ENCODE measurements at regions not wholly inside any gene's neighbourhood (a gene's known extent, or its start where the extent isn't known, plus 50 kb on each side); places are given as distances from the start of the nearest gene placed in this dataset.

DNA sequence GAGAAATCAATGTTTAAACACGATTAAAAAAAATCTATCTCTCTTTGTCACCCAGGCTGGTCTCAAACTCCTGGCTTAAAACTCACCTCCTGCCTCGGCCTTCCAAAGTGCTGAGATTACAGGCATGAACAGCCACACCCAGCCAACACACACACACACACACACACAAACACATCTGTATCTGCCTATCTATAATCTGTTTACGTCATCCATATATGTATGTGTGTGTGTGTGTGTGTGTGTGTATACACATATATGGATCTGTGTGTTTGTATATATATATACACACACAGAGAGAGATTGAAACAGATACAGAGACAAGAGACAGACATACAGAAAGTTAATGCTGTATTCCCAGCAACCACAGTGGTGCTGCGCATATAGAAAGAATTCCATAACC, 497.1 kb downstream of the DSC3 start:
- intact Hi-C loops (cut with micrococcal nuclease) = no loop called here

DNA sequence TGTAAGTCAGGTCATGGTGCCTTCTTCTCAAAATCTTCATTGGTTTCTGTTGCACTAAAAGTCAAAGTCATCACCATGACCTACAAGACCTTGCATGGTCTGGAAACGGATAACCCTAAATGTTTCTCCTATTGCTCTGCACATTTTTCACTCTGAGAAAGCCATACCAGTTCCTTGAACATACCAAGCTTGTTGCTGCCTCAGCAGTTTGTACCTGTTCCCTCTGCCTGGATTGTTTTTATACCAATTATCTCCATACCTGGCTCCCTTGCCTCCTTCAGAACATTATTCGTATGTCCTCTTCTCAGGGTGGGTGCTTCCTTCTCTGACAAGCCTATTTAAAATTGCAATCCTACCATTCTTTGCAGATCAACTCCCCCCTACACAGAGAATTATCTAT, 498.4 kb downstream of the DSC3 start:
- intact Hi-C loops (cut with micrococcal nuclease) = no loop called here

DNA sequence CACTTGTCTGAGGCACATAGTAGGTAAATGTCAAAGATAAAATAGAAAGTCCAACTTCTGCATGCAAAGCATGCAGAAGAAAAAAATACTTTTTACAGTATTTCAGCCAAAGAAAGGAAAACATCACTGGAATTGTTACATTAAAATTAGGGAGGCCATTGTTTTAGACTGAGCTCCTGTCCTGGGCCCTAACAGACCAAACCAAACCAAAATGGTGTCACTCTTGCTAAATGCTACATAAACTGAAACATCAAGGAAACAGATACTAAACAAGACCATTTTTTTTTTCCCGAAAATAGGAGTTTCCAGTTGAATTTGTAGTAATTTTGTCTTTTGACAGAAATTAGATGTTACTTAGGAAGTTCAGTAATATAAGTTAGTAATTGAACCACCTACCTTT, 508.8 kb downstream of the DSC3 start:
- intact Hi-C loops (cut with micrococcal nuclease) = no loop called here

DNA sequence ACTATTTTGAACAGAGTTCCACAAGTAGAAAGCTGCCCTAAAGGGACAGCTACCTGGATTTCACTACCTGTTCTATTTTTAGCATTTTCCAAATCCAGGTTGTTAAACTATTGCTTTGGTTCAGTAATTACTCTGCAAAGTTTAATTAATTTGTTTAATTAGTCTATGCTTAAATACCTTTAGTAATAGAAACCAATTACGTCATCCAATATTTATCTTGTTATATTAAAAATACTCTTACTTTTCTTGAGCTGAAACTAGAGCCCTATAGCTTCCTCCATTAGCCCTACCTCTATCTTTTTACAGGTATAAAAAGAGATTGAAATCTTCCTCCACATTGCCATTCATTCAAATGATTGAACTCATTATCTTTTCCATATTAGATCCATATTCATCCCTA, 514.6 kb downstream of the DSC3 start:
- intact Hi-C loops (cut with micrococcal nuclease) = no loop called here

DNA sequence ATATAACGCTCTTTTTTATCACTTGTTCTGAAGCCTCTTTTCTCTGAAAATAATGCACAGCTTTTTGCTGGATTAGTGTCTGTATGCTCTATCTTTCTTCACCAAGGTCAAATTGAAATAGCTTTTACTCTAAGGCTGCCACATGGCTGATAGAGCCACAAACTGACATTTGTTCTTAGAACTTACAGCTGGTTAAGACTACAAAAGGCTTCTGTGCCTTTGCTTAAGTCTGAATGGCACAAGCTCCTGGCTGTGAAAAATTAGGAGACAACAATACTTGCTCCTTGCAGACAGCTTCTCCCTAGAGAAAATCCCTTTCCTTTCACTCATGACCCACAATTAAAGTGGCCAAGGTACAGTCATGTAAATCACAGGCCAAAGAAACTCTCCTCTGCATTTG, 515.3 kb downstream of the DSC3 start:
- intact Hi-C loops (cut with micrococcal nuclease) = no loop called here

DNA sequence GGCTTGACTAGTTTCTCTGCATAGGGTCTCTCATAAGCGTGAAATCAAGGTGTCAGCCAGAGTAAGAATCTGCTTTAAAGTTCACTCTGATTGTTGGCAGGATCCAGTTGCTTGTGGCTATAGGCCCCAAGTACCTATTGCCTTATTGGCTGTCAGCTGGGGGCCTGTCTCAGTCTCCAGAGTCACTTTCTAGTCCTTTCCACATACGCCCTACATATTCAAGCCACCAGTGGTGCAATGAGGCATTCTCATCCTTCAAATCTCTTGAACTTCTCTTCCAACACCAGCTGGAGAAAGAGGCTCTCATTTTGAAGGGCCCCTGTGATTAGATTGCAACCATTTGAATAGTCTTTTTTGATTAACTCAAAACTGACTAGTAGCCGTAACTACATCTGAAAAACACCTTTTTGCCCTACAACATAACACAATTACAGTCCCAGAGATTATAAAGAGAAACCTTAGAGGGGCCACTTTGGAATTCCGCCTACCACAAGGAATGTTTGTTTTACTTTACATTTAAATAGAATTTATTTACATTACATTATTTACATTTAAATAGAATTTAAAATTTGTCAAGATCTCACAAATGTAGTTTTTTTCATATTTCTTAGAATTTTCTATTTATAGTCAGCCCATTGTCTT, 520.1 kb downstream of the DSC3 start:
- intact Hi-C loops (cut with micrococcal nuclease) = no loop called here

DNA sequence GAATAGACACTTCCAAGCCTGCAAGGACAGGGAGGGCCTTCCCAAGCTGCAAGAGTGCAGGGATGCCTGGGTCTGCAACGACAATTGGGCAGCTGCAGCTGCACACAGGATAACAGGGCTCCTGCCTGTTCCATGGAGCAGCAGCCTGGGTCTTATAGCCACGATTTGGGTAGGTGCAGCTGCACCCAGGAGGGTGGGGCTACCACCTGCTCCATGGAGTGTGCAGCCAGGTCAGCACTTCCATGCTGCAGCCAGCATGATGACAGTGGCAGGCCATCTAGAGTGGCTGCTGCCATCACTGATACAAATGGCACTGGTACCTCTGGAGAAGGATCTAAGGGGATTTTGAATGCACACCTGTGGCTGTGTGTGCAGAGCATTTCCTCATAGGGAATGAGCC, 528.5 kb downstream of the DSC3 start:
- intact Hi-C loops (cut with micrococcal nuclease) = no loop called here

DNA sequence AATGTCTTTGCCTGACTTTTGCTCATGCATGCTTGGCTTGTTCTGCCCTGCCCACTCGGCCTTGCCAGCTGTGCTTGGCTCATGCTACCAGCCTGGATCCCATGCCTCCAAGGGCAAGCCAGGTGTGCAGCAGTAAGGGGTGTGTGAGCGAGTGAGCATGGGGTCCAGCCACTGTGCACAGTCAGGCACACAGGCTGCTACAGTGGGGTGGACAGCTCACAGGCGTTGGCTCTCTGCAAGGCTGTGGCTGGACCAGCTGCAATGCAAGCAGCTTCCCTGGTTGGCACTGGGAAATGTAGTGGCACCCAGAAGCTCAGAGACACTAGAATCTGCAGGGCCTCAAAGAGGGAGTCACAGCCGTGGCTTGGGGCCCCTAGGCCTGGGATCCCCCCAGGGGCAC, 529.7 kb downstream of the DSC3 start:
- intact Hi-C loops (cut with micrococcal nuclease) = no loop called here

DNA sequence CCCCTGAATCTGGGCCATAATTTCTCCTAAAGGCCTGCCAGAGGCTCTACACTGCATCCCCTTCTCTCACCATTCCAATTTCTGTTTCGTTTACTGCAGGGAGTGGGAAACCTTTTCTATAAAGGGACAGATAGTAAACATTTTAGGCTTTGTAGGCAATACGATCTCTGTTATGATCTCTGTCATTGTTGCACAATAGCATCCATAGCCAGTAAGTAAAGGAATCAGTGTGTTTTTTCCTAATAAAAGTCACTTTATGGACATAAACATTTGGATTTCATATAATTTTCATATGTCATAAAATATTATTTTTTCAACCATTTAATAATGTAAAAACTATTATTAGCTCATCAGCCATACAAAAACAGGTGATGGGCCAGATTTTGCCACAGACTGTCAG, 531.7 kb downstream of the DSC3 start:
- intact Hi-C loops (cut with micrococcal nuclease) = no loop called here

DNA sequence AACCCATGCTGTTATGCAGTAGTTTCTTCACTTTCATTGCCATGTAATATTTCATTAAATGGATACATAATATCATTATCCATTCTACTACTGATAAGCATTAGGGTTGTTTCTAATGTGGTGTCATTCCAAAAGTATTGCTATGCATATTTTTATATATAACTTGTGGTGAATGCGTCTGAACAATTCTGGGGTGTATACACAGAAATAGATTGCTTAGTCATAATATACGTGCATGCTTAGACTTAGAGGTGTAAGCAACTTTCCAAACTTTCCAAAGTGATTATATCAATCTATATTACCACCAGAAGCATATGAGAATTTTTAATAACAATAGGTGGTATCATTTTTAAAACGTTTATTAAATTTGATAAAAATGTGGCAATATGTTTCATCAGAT, 540.9 kb downstream of the DSC3 start:
- intact Hi-C loops (cut with micrococcal nuclease) = no loop called here

DNA sequence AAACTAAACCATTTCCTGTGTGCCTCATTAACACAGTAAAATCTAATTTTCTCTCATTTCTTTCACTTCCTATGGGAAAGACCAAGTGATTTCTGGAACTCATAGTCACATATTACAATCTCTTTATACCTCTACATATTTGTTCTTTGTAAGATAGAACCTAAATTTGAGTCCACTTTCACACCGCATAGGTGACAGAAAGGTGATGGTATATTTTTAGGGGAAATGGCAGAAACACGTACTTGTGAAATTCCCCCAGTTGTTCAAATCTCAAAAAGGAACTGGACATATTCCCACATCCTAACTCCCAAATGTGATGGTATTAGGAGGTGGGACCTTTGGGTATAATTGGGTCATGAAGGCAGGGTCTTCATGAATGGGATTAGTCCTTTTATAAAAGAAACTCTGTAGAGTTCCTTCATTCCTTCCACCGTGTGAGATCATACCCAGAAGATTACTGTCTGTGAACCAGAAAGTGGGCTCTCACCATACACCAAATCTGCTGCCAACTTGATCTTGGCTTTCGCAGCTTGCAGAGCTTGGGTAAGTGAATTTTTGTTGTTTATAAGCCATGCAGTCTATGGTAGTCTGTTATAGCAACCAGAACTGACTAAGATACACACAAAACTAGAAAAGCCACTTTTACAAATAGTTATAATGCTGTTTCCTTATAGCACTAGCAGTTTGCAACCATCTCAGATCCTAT, 542.1 kb downstream of the DSC3 start:
- intact Hi-C loops (cut with micrococcal nuclease) = no loop called here

DNA sequence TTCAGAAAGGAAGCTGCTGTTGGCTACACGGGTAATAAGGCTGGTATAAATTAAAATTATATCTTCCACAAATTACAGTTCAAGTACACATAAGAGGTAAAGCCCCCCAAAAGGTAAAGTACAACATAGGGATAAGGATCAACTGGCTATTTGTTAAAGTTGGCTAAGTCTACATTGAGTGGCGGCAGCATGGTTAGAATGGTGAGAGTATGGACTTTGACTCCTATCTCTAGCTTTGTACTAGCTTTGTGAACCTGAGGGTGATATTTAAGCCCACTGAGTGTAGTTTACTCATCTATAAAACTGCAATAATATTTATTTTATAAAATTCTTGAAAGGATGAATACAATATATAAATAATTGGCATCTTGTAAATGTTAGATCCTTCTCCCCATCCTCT, 542.8 kb downstream of the DSC3 start:
- intact Hi-C loops (cut with micrococcal nuclease) = no loop called here

DNA sequence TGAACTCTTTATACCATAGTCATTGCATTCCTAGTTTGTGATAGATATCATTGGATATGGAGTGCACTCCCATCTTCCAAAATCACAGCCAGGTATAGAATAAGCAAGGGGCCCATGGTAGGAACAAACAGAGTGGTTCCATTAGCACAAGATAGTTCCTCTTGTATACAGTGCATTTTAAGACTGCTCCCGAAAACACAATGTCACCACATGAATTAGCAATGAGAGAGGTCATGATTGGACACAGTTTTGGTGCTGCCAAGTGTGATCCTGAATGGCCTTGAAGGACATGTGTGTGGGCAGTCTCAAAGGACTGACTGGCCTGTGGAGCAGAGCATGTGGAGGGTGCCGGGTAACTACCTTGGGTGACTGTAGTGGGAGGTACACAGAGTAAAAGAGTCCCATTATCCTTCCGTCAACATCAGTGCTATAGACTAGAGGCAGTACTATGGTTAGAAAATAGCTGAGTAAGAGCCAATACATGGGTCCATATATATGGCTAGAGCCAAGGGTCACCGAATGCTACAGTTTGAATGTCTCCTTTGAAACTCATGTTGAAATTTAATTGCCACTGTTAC, 549.9 kb downstream of the DSC3 start:
- intact Hi-C loops (cut with micrococcal nuclease) = no loop called here

DNA sequence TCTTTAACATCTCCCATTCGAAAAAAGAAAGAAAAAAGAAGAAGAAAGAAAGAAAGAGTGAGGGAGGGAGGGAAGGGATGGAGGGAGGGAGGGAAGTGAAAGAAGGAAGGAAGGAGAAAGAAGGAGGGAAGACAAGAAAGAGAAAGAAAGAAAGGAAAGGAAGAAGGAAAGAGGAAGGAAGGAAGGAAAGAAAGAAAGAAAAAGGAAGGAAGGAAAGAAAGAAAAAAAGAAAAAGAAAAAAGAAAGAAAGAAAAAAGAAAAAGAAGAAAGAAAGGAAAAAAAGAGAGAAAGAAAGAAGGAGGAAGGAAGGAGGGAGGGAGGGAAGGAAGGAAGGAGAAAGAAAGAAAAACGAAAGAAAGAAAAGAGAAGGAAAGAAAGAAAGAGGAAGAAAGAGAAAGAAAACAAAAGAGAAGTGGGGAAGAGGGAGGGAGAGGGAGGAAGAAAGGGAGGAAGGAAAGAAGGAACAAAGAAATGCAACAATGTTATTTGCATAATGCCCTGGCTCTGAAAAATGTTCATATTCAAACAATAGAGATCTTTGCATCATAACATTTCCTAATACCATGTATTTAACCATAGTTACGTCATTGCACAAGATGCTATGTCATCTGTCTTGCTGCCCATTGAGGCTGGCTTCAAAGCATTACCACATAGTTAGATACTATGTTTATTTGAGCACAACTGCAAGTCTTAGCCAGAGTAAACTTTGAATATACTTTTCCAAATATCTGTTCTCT, 550.6 kb downstream of the DSC3 start:
- intact Hi-C loops (cut with micrococcal nuclease) = no loop called here

DNA sequence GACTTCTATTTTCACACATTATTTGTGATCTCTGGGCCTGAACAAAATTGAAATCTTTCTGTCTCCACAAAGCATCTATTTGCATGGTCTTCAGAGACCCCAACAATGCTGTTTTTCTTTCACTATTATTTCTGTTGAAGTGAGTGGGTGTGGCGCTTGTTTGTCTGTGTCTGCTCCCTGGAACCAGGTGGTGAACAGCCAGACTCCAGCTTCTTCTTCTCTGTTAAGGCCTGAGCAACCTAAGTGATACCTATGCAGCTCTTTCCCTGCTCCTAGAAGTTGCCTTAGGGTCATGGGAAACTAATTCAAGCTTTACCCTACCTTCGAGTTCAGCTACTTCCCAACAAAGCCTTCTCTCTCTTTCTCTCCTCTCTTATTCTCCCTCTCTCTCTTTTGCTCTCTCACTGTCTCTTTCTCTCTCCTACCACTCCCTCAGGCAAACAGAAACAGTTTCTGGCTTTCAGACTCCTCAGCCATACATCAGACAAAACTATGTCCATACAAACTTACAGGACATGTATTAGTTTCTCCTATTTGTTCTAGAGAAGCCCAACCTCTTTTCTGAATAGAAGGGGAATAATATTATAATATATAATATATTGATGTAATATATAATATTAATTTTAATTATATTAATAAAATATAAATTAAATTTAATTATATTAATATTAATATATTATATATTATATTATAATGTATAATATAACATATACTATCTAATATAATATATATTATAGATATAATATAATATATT, 552.5 kb downstream of the DSC3 start:
- intact Hi-C loops (cut with micrococcal nuclease) = no loop called here

DNA sequence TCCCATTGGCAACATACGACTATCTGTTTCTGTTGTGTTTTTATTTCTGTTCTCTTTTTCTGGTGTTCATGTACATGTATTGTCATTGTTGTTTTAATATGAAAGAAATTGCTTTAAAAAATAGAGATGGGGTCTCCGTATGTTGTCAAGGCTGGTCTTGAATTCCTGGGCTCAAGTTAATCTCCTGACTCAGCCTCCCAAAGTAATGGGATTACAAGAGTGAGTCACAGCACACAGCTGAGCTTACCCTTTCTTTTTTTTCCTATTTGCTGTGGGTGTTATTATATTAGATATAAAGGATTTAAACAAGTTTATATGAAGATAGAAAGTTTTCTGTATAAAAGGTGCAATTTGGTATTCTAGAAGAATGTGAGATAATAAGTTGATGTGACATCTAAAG, 554.6 kb downstream of the DSC3 start:
- intact Hi-C loops (cut with micrococcal nuclease) = no loop called here

DNA sequence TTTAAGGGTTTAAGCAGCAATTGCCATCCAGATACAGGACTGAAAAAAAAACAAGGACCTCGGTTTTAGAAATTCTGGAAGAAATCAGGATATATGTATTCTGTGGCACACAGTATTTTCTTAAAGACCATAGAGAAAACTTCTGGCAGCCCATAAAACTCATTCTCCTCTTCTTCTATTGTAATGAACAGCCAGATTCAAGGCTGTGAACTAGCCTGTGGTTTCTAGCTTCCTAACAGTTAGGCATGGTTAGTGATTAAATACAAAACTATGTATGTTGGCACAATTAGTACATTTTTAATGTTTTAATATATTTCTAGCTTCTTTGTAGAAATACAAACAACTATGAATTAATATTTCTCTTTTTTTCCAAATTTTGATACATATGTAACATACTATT, 555.7 kb downstream of the DSC3 start:
- intact Hi-C loops (cut with micrococcal nuclease) = no loop called here

DNA sequence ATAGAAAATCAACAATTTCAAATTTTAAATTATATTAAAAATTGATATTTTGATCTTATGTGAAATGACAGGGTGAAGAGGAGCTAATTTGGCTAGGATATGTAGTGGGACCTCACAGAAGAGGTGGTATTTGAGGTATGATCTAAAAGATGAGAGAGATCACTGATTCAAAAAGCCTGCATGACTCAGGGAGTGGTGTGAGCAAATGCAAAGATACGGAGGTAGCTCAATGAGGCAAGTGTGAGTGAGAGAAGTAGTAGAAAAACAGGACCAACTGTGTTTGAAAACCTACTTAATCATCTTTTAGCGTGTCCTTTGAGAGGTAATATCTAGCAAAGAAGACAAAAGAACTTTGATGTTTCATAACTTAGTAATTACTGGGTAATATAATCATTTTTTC, 557.5 kb downstream of the DSC3 start:
- intact Hi-C loops (cut with micrococcal nuclease) = no loop called here

DNA sequence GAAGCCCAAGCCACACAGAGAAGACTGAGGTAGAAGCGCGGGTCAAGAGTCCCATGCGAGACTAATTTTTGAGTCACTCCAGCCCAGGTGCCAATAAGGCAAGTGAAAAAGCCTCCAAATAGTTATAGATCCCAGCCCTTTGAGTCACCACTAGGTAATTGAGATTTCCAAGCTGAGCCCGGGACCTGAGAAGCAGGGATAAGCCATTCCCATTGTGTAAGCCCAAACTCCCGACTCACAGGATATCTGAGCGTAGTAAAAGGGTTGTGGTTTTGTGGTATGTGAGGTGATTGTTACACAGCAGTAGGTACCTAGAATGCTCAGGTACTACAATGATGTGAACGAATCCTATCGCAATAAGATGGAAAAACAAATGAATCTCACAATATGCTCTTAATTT, 560.7 kb downstream of the DSC3 start:
- intact Hi-C loops (cut with micrococcal nuclease) = no loop called here

DNA sequence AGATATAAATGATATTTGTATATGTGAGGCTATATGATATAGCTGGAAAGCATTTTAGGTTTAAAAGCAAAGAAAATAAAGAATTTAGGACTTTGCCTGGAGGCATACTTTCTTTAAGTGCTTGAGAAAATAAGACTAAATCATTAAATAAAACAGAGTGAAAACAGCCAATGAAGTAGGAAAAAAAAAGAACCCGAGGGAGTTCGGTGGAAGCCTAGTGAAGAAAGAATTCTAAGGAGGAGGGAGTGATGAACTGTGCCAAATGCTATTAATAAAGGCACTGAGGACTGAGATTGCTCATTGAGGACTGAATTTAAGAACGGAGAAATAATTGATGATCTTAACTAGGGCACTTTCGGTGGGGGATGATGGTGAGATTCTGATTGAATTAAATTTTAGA, 573.5 kb downstream of the DSC3 start:
- intact Hi-C loops (cut with micrococcal nuclease) = no loop called here

DNA sequence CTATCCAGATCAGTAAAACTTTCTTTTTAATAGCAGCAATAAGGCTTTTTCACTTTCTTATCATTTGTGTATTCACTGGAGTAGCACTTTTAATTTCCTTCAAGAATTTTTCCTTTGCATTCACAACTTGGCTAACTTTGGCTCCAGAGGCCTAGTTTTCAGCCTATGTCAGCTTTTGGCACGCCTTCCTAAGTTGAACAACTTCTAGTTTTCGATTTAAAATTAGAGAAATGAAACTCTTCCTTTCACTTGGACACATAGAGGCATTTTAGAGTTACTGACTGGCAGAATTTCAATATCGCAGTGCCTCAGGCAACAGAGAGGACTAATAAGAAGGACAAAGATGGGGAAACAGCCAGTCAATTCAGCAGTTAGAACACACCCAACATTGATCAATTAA, 577.4 kb downstream of the DSC3 start:
- intact Hi-C loops (cut with micrococcal nuclease) = no loop called here

DNA sequence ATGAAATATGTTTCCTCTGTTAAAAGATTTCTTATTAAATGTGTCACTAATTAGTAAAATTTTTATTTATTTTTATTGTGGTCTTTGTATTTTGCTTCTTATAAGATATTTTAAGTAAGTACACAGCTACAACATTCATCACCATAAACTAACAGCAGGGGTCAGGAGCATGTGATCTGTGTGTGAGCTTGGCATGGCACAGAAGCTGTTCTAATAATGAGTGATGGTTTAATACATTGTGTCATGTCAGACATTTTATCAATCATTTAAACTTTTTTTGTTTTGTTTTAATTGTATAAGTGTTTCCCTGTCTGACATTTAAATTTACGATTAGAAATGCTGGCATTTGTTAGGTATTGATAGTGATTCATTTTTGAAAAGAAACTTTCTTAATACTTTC, 585.4 kb downstream of the DSC3 start:
- intact Hi-C loops (cut with micrococcal nuclease) = no loop called here

Measured in T-helper 1 cell treated with Interleukin-12 subunit alpha and Interleukin-12 subunit beta and Interleukin-4 antibody, amounts not matched to agents 30 ng/mL and 1 ng/mL, for 36 hours (primary cell).